ENCODE measurements at regions not wholly inside any gene's neighbourhood (a gene's known extent, or its start where the extent isn't known, plus 50 kb on each side); places are given as distances from the start of the nearest gene placed in this dataset.
A peak's percentile ranks its signal among the peaks of the same experiment; 100 is the strongest.

DNA sequence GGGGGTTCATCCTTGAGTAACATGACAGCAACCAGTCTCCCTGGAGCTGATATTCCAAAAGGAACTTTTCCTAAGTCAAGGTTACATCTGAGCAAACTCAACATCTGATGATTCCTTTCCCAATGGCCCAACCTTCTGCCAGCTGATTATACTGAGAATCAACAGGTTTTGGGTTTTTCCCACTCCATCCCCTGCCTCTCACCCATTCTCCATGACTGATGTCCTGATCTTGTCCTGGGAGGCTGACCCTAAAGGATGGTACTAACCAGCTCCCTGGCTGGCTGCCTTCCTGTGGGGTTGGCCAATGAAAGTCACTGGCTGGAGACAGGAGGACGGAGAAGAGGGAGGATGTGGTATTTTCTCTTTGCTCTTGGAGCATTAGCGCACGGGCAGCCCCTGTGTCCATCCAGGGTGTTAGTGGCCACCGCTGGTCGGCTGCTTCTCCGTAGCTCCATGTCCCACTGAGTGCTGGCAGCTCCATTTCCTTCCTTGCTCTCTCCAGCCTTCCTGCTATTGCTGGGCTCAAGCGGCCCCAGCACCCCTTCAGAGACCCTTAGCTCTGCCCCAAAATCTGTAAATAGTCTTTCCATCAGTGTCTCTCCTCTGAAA, 306.2 kb upstream of the PITRM1 start:
- no peak for DNase-seq

DNA sequence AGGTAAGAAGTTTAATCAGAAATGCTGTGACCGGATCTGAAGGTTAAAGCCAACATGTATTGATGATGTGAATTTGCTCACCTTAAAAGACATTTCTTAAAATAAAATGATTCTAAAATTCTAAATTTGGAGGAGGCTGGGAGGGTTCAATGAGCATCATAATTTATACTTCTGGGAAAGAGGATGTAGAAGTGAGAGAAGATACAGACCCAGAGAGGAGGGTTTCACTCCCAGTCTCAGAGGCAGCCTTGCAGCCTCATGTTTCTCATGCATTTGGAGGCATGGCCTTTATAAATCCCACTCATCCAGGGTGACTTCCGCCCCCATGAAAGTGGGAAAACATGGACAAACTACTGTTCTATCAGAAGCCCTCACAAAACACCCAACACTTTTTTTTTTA, 305.6 kb upstream of the PITRM1 start:
- no peak for DNase-seq

DNA sequence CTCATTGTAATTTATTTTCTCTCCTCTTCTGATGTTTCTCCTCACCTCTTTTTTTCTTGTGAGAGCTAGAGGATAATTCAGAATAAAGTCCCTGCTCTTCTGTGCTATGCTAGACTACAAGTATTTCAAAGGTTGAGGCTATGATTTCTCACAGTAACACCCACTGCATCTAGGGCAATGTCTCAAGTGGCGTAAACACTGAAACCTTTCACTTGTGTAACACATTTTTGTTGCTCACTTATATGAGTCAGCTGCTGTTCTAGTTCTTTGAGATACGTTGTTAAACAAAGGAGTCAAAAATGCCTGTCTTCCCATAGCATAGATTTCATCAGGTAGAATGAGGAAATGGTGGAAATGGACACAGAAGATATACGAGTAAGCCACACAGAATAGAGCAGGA, 305.1 kb upstream of the PITRM1 start:
- DNase-seq = no peak

DNA sequence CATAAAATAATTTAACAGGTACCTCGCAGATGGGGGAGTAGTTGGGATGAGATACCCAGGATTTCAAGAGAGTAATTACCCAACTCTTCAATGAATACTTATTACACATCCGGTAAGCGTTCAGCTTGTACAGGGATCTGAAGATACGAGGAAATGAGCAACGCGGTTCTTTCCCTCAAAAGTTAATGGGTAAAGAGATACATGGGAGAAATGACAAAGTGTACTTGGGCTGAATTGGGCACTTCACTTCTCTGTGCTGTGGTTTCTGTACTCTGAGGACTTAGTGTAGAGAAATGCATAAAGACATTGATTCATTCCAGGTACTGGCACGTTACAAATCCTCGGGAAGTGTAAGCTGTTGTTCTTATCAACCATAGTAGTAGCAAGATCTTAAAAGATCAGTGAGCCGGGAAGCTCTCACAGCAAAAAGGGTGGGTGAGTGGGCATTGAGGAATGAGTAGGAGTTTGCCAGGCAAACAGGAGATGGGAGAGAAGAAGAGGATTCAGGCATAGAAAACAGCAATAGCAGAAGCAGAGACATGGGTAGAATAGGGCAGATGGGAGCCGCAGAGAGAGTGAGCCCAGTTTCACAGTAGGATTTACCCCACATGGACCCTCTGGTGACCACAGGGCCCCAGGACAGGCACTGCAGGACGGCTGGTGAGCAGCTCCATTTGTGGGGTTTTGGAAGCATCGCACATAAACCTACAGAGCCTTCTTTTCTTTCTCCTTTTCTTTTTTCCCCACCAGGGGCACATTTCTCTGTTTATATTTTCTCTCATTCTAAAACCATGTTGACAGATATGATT, 304.3 kb upstream of the PITRM1 start:
- DNase-seq = no peak

DNA sequence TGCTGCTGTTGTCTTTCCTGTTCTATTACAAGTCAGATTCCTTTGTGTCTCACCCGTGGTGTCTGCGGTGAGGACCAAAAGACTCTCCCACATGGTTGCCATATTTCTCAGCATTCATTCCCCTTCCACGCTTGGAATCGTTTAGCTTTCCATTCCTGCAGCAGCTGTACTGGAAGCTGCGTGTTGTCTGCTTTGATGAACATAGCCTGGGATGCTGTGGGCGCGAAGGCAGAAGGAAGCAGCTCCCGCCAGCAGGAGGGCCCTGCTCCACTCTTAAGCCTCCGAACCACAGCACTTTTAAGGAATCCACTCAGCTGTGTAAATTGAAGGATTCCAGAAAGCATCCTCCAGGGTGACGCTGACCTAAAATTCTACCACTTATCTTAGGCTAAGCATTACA, 303.6 kb upstream of the PITRM1 start:
- DNase-seq = no peak

DNA sequence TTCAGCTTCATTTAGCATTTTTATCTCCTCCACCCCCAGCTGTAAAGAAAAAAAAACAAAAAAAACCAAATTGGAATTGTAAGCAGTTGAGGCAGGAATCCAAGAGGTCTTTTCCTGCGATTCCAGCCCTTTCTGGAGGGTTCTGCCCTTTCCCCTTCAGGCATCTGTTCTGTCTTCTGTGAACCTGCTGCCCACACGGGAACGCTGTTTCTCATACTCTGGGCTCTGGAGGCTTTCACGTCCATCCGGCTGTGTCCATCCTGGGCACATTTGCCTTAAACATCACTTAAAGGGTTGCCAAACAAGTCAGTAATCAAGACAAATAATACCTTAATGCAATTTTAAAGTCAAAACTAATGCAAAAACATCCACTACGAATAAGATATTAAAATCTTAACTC, 302.8 kb upstream of the PITRM1 start:
- DNase-seq = no peak

DNA sequence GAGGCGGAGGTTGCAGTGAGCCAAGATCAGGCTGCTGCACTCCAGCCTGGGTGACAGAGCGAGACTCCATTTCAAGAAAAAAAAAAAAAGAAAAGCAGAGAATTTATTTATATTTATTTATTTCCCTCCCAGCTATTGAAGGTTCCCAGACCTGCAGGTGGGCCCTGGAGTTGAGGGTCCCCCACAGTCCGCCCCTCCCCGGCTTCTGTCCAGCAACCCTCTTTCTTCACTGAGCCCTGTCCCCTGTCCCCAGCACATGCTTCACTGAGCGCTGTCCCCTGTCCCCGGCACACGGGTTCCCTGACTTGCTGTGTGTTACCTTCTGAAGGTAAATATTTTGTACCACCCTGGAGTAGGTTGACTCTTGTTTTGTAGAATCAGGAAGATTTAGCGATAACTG, 301.7 kb upstream of the PITRM1 start:
- no peak for DNase-seq

DNA sequence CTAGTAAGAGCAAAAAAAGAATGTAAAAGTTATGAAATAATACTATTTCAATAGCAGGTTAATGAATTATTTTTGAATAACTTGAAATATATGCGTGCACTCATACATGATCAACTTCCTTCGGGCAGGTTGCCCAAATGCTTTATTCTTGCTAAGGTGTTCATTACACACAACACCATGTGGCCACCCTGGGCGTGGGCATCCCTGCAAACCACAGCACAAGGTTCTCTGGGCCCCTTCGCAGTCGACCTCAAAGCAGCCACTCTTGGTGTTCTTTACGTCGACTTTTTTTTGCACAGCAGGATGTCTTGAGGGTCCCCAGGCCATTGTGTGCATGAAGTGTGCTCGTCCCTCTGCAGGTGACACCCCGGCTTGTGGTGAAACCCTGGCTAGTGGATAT, 300.7 kb upstream of the PITRM1 start:
- no peak for DNase-seq

DNA sequence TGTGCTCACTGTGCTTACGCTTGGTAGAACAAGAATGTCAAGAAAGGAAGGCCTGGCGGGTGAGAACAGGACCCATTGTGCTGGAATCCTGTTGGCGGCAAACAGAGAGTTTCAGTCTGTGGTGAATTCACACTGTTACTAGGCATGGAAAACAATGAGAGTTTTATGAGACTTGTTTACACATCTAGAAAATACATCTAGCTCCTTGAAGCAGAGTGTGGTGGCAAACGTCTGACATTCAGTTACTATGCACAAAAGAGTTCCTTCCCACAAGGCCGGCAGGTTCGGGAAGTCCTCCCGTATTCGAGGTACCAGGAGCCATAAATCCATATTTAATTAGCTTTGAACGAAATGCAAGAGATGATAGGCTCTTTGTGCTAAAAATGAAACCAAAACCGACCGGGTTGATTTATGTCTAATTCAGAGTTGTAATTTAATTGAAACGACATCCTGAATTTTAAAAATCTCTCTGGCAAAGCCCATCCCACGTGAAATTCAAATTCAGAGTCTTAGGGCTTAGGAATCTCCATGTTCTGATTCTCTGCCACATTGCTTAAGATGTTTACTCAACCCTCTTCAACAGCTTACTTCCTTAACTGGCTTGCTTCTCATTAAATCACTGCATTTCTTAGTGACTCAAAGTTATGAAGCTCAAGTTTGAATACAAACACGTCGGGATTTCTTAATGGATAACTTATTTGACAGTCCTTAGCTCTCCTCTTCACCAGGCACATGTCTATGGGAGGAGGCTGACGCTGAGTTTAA, 299.9 kb upstream of the PITRM1 start:
- DNase-seq = no peak

DNA sequence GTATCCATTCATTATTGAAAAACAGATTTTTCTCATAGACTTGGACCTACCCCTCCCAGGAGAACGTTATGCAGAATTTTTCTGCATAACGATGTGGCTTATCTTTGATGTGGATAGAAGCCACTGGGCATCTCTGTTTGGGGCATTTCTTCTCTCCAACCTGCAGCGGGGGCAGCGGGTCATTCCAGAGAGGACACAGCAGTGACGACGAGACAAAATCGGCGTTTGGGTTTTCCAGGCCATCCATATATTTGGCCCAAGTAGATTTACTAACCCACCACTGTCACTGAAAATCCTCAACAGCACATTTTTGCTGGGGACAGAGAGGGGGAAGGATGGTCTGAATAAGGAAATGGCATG, 299.3 kb upstream of the PITRM1 start:
- DNase-seq = no peak

DNA sequence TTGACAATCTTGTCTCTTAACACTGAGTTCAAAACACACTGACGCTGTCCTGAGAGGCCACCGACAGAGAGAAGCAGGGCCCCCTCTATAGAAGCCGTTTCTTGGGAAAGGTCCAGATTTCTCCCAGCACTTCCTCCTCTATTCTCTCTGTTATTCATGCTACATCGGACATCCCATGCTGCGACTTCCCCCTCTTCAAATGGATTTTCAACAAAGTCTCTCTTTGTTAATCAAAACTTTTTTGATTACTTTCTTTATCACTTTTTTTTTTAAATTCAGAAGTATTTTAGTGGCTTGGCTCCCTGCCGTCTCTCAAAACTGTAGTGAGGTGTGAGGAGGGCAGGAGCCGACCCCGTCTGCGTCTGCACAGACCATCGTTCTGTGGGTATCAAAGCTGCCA, 298.9 kb upstream of the PITRM1 start:
- no peak for DNase-seq

DNA sequence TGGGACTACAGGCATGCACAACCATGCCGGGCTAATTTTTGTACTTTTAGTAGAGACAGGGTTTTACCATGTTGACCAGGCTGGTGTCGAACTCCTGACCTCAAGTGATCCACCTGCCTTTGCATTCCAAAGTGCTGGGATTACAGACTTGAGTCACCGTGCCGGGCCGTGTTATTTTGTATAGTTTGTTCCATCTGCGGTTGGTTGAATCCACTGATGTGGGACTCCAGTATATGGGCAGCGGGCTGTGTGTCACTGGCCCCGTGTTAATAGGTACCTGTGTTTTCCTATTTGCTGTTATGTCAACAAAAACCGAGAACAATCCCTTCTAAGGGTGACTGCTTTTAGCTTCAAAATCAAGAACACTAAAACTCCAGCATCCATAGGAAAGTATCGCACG, 297.6 kb upstream of the PITRM1 start:
- DNase-seq = no peak

DNA sequence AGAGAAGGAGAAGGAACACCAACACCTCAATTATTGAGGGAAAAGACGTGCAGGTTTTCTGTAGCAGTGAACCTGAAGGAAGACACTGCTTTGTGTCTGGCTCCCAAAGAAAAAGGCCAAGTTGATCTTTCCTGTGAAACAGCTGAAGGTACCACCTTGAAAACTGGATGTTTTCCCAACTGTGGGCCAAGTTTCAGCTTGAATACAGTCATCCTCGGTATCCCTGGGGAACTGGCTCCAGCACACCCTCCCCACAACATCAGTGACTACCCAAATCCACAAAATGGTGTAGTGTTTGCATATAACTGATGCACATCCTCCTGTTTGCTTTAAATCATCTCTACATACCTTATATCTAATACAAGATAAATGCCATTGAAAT, 297.0 kb upstream of the PITRM1 start:
- no peak for DNase-seq

DNA sequence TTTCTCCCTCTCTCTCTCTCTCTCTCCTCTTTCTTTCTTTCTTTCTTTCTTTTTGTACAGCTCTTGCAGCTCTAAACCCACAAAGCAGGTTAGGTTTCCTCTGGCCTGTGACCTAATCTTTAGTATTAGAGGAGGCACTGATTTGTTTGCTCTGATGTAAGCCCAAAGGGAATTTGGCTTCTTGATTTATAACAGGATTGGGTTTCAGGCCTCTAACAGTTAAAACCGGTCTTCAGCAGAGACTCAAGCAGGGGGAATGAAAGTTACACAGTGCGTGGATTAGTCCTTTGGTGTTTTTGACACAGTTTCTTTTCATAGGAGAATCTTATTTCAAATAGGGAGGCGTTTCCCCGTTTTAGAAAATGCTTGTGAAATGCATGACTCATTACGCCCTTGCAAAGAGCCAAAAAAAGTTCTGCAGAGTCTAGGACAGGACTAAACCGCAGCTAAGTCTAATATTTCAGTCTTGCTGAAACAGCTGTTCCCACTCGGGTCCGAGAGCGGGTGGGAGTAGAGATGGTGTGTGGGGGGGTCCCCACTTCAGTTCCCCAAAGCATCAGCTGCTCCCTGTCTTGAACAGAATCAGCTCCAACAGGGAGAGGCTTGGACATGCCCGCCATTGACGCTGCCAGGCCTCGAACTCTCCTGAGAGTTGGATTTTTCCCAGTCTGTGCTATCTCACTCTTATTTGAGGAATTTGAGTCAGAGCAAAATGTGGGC, 296.5 kb upstream of the PITRM1 start:
- DNase-seq = no peak

DNA sequence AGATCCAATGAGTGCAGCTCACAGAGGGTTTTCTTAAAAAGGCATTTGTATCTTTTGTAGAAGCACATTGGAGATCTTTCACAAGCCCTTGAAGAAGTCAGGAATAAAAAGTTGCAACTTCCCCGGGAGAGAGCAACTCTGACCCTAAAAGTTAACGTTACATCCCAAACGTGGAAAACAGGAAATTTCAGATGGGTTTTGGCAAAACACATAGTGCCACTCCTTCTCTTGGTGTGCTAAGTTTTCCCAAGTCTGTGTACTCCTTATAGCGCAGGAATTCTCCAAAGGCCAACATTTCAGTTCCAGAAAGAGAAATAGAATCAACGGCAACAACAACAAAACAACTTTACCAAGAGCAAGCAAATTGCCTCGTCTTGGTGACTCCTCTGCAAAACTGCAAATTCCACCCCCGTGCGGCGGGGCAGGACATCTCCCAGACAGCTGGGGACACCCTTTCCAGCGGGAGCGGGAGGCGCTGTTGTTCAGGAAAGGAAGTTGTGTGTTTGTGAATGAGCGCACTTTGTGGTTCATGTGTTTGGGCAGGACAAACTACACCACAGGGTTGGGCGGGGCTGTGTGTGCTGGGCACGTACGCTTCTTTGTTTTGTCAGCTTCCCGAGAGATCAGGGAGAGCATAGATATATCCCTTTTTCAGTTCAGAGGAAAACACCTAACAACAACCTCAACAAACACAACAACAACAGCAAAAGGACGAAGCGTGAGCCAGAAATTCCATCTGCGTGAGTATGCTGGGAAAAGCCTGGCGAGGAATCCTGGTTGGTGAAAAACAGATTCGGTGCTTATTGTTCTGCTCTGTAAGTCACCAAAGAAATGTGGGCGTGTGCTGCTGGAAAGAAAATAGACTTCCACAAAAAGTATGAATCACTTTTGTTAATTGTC, 294.7 kb upstream of the PITRM1 start:
- no peak for DNase-seq

DNA sequence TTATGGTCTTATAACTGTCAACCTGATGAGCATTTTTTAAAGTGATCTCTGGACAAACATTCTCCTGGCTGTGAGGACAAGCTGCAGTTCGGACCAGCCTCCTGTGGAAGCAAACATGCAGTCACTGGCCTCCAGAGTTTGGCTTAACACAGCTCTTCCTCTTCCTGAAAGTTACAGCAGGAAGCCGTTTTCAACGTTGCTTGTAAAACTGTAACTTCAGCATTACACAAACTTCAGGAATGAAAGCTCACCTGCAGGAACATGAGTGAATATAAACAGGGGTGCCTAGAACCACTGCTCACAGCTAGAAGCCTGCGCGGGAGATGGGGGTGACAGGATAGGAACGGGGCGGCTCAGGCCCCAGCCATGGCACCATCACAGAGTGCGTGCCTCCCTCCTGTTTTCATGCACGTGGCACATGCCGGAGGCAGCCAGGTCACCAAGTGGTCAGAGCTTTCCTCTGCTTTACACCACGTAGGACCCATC, 292.9 kb upstream of the PITRM1 start:
- no peak for DNase-seq

DNA sequence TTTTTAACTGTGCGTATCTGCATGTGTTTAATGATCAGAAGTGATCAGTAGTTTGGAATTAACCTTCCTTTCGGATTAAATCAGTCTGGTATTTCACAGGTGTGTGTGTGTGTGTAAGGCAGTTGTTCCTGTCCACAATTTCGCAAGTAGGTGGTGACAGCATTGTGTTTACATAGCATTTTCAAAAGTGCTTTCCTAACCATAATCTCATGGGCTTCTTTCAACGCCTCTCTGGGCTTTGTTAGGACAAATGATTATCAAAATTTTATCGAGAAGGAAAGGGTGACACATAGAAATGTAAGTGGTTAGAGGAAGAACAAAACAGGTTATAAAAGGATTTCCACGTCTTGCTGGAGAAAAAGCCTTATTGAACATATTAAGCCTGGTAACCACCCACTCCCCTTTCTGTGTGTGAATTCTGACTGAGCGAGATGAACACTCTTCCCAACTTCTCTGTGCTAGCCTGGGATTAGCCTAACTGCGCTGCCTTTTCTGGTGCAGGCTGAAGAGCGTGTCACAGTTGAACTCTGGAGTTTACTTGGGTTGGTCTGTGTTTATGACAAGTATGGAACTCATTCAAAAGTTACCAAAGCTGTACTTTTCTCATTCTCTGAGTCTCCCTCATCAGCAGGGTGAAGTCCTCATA, 292.3 kb upstream of the PITRM1 start:
- no peak for DNase-seq

DNA sequence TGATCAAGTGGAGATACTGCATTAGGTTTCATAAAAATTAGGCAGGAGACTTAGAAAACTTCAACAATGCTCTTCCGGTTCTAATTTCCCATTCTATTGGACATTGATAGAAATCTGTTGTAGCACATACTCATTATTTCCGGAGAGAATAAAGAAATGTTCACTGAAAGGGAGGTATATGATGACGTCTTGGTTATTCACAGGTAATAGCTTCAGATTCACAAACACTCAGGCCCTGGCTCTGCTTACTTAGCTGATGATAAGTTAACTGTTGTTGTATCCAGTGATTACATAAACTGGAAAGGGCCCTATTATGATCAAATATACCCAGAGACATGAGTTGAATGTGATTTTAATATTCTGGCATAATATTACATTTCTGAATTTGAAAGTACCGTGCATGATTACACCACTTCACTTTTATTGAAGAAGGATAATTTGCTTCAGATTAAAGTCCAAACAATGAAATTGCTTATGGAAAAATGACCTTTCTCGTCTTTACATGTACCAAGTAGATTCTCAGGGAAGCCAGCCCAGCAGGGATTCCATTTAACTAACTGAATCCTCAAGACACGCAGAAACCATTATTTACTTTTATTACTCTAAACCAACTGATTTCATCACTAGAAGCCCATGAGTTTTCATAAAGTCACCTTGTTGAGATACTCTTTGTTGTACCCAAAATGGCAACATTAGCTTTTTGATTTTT, 288.0 kb upstream of the PITRM1 start:
- peak; percentile 35 for DNase-seq

DNA sequence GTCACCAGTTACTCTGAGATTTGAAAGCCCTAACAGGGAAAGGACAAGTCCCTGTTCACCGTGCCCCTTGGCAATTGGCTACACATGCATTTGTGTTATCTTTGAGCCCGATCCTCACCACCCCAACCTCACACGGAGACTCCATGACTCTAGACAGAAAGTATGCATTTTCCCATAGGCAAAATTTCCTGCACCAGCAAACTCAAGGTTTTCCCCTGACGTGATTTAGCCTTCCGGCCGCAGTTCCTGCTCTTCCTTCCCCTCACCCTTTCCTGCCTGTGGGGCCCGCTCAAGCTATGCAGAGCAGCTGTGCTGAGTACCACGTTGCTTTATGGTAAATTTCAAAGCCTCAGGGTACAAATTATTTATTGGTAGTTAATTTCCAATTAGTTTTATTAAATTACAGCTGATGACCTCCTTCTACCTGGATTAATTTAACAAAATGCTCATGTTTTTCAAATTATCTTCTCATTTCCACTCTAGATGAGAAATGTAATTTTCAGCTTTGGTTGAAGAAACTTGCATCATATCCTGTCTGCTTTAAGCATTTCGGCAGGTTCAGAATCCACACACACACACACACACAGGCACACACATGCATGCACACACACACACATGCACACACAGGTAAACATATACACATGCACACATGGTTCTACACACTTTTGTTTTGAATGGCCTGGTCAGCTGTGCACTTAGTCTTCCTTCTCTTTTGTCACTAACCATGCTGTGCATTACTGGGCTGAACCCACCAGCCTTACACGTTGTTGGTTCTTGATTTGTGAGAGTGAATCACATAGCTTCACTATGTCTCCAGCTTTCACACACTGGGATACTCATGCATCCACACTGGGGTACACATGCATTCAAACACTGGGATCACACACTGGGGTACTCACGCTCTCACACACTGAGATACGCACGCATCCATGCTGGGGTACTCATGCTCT, 283.1 kb upstream of the PITRM1 start:
- DNase-seq = no peak
